ENCODE measurements at regions not wholly inside any gene's neighbourhood (a gene's known extent, or its start where the extent isn't known, plus 50 kb on each side); places are given as distances from the start of the nearest gene placed in this dataset.

GRCh38 chr2:83565626-83566025 lies 893.5 kb downstream of the SUCLG1 start:
- TF ChIP-seq MYNN (IDR thresholded peaks at IDR 0.05) (no peak), MYNN (CRISPR knock-in tag; IDR thresholded peaks at IDR 0.05) (no peak), PKNOX1 (IDR thresholded peaks at IDR 0.05) (no peak), CTCF (IDR thresholded peaks at IDR 0.05 in 2 of 3, conservative IDR thresholded peaks at IDR 0.05 in 1 of 3; ENCODE audit: insufficient read depth in 2 of 3, low read depth in 1 of 3, low read length in 3 of 3) (no peak), SREBF2 (CRISPR knock-in tag; IDR thresholded peaks at IDR 0.05) (no peak), CEBPZ (IDR thresholded peaks at IDR 0.05; ENCODE audit: borderline replicate concordance, low read depth, low read length) (no peak), SIN3A (IDR thresholded peaks at IDR 0.05; ENCODE audit: borderline replicate concordance in 2 of 2, control insufficient read depth in 1 of 2, low read depth in 2 of 2, low read length in 2 of 2) (no peak), KLF6 (CRISPR knock-in tag; IDR thresholded peaks at IDR 0.05; ENCODE audit: borderline replicate concordance) (no peak), TAF1 (IDR thresholded peaks at IDR 0.05; ENCODE audit: control insufficient read depth, extremely low read depth, insufficient read depth, low read length, severe bottlenecking) (no peak), CCAR2 (IDR thresholded peaks at IDR 0.05; ENCODE audit: low read depth, low read length) (no peak), RAD21 (CRISPR knock-in tag; conservative IDR thresholded peaks at IDR 0.05 in 1 of 2, IDR thresholded peaks at IDR 0.05 in 1 of 2) (no peak), MTA3 (IDR thresholded peaks at IDR 0.05; ENCODE audit: borderline replicate concordance) (no peak), ATF1 (CRISPR knock-in tag; IDR thresholded peaks at IDR 0.05) (no peak), ATF1 (tag; IDR thresholded peaks at IDR 0.05) (no peak)
- TF ChIP-seq, protein P1, sequence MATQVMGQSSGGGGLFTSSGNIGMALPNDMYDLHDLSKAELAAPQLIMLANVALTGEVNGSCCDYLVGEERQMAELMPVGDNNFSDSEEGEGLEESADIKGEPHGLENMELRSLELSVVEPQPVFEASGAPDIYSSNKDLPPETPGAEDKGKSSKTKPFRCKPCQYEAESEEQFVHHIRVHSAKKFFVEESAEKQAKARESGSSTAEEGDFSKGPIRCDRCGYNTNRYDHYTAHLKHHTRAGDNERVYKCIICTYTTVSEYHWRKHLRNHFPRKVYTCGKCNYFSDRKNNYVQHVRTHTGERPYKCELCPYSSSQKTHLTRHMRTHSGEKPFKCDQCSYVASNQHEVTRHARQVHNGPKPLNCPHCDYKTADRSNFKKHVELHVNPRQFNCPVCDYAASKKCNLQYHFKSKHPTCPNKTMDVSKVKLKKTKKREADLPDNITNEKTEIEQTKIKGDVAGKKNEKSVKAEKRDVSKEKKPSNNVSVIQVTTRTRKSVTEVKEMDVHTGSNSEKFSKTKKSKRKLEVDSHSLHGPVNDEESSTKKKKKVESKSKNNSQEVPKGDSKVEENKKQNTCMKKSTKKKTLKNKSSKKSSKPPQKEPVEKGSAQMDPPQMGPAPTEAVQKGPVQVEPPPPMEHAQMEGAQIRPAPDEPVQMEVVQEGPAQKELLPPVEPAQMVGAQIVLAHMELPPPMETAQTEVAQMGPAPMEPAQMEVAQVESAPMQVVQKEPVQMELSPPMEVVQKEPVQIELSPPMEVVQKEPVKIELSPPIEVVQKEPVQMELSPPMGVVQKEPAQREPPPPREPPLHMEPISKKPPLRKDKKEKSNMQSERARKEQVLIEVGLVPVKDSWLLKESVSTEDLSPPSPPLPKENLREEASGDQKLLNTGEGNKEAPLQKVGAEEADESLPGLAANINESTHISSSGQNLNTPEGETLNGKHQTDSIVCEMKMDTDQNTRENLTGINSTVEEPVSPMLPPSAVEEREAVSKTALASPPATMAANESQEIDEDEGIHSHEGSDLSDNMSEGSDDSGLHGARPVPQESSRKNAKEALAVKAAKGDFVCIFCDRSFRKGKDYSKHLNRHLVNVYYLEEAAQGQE (IDR thresholded peaks at IDR 0.05; ENCODE audit: borderline replicate concordance): no peak
- TF ChIP-seq, protein P1 (CRISPR knock-in tag; IDR thresholded peaks at IDR 0.05; ENCODE audit: low read depth): no peak
